ENCODE measurements at regions not wholly inside any gene's neighbourhood (a gene's known extent, or its start where the extent isn't known, plus 50 kb on each side); places are given as distances from the start of the nearest gene placed in this dataset.

DNA sequence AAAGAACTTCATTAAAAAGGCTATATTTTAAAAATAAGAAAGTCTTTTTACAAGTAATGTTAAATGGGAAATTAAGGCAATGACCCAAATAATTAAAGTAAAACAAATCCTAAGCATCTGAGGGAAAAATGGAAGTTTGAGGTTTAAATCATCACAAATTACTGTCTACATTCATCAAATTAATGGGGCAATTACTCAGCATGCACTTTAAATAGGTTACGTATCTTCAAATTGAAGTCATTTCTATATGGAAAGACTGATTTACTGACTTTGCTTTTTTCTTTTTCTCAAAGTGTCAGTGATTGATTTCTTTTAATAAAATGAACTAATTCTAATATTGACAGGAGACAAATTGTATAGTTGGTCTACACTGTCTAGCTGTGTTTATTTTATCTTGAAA is 1452.3 kb downstream of the NCAM2 start:
- TF ChIP-seq EP300 (IDR thresholded peaks at IDR 0.05), result no peak
- TF ChIP-seq CTCF (IDR thresholded peaks at IDR 0.05), result no peak
- no peak for TF ChIP-seq POLR2AphosphoS5 (IDR thresholded peaks at IDR 0.05)
- no peak for TF ChIP-seq POLR2A (IDR thresholded peaks at IDR 0.05)

Data from upper lobe of left lung (tissue), 4 donors.